DND-41 (cell line): ENCODE measurements at regions not wholly inside any gene's neighbourhood (a gene's known extent, or its start where the extent isn't known, plus 50 kb on each side); places are given as distances from the start of the nearest gene placed in this dataset.

Experiments
- EZH2 ChIP-seq: IDR thresholded peaks from 3 replicates; pipeline ENCODE4 v1.6.1; 2012; ENCODE audit warnings: borderline replicate concordance, low read depth, mild to moderate bottlenecking, moderate library complexity, low read length, inconsistent platforms; ENCODE audit not compliant: severe bottlenecking
- TF ChIP-seq, protein P1 (sequence below): IDR thresholded peaks from 2 replicates; pipeline ENCODE4 v1.5.1; 2012; ENCODE audit warnings: borderline replicate concordance, low read length, moderate library complexity, mild to moderate bottlenecking; ENCODE audit not compliant: poor library complexity, severe bottlenecking; ENCODE audit errors: extremely low read depth

DNA sequence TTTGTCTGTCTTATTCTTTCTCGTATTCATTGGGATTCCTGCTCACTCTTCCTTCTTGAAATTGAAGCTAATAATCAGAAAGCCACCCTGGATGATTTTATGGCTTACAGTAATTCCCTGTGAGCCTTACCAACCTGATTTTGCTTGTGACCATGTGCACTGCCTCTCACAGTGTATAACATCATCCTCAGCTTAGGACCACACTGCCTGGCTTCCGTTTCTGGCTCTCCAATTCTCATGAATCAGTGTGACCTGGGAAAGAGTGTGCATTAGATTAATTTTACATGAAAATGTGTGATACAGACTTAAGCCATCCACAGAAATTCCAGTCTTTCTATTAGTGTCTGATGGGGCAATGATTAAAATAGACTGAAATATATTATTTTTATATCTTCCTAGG lies 126.8 kb upstream of the DMRT1 start:
- TF ChIP-seq, protein P1, sequence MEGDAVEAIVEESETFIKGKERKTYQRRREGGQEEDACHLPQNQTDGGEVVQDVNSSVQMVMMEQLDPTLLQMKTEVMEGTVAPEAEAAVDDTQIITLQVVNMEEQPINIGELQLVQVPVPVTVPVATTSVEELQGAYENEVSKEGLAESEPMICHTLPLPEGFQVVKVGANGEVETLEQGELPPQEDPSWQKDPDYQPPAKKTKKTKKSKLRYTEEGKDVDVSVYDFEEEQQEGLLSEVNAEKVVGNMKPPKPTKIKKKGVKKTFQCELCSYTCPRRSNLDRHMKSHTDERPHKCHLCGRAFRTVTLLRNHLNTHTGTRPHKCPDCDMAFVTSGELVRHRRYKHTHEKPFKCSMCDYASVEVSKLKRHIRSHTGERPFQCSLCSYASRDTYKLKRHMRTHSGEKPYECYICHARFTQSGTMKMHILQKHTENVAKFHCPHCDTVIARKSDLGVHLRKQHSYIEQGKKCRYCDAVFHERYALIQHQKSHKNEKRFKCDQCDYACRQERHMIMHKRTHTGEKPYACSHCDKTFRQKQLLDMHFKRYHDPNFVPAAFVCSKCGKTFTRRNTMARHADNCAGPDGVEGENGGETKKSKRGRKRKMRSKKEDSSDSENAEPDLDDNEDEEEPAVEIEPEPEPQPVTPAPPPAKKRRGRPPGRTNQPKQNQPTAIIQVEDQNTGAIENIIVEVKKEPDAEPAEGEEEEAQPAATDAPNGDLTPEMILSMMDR, result no peak
- TF ChIP-seq EZH2, result no peak
